ENCODE measurements at regions not wholly inside any gene's neighbourhood (a gene's known extent, or its start where the extent isn't known, plus 50 kb on each side); places are given as distances from the start of the nearest gene placed in this dataset.
"Not testable (repeated sequence)": the region's sequence is repeated elsewhere in the genome, so short reads cannot be mapped to it uniquely, and the experiment has no call there.

GRCh38 chr13:60214213-60215055 is 50.7 kb upstream of the DIAPH3 start:
- Histone ChIP-seq H3K4me2 (ENCODE audit: low read length) (no peak overlapping the region), H3K4me3 (ENCODE audit: low read length) (no peak overlapping the region), H3K9me3 (replicated peaks; ENCODE audit: low read length) (no peaks in the 10 kb centered on the region), H3K27me3 (ENCODE audit: control insufficient read depth, insufficient read depth, low read length) (peaks cover 16% of the 10 kb centered on the region), H3K9ac (ENCODE audit: low read depth, low read length) (no peak overlapping the region), H3K4me1 (ENCODE audit: control insufficient read depth, insufficient read depth, low read length) (no peaks in the 10 kb centered on the region), H3K36me3 (ENCODE audit: insufficient read depth, low read length) (no peaks in the 10 kb centered on the region)

- Histone ChIP-seq H3K27me3 (ENCODE audit: control insufficient read depth, insufficient read depth, low read length) (peaks cover 19% of the 10 kb centered on the region), H3K9me3 (replicated peaks; ENCODE audit: low read length) (no peaks in the 10 kb centered on the region), H3K4me2 (ENCODE audit: low read length) (no peak overlapping the region), H3K4me3 (ENCODE audit: low read length) (no peak overlapping the region), H3K36me3 (ENCODE audit: insufficient read depth, low read length) (no peaks in the 10 kb centered on the region), H3K4me1 (ENCODE audit: control insufficient read depth, insufficient read depth, low read length) (no peaks in the 10 kb centered on the region), H3K9ac (ENCODE audit: low read depth, low read length) (no peak overlapping the region)
Measured at GRCh38 chr13:60220072-60220471, 56.3 kb upstream of the DIAPH3 start.

- Histone ChIP-seq H3K27me3 (ENCODE audit: control insufficient read depth, insufficient read depth, low read length) (peaks cover 25% of the 10 kb centered on the region), H3K9me3 (replicated peaks; ENCODE audit: low read length) (no peaks in the 10 kb centered on the region), H3K4me3 (ENCODE audit: low read length) (no peak overlapping the region), H3K4me2 (ENCODE audit: low read length) (no peak overlapping the region), H3K9ac (ENCODE audit: low read depth, low read length) (no peak overlapping the region), H3K36me3 (ENCODE audit: insufficient read depth, low read length) (no peaks in the 10 kb centered on the region), H3K4me1 (ENCODE audit: control insufficient read depth, insufficient read depth, low read length) (no peaks in the 10 kb centered on the region)
Measured at GRCh38 chr13:60221581-60221980, 57.9 kb upstream of the DIAPH3 start.

- no peaks in the 10 kb centered on the region for H3K9me3 ChIP-seq (replicated peaks; ENCODE audit: low read length)
- H3K27me3 ChIP-seq (ENCODE audit: control insufficient read depth, insufficient read depth, low read length), result peaks cover 40% of the 10 kb centered on the region
- H3K36me3 ChIP-seq (ENCODE audit: insufficient read depth, low read length), result no peaks in the 10 kb centered on the region
- no peak overlapping the region for H3K4me2 ChIP-seq (ENCODE audit: low read length)
- no peak overlapping the region for H3K9ac ChIP-seq (ENCODE audit: low read depth, low read length)
- no peaks in the 10 kb centered on the region for H3K4me1 ChIP-seq (ENCODE audit: control insufficient read depth, insufficient read depth, low read length)
- H3K4me3 ChIP-seq (ENCODE audit: low read length), result no peak overlapping the region
Measured at GRCh38 chr13:60226507-60226906, 62.8 kb upstream of the DIAPH3 start.

GRCh38 chr13:60227158-60227557 is 63.4 kb upstream of the DIAPH3 start:
- Histone ChIP-seq H3K36me3 (ENCODE audit: insufficient read depth, low read length) (no peaks in the 10 kb centered on the region), H3K4me2 (ENCODE audit: low read length) (no peak overlapping the region), H3K9ac (ENCODE audit: low read depth, low read length) (no peak overlapping the region), H3K4me1 (ENCODE audit: control insufficient read depth, insufficient read depth, low read length) (no peaks in the 10 kb centered on the region), H3K4me3 (ENCODE audit: low read length) (no peak overlapping the region), H3K27me3 (ENCODE audit: control insufficient read depth, insufficient read depth, low read length) (peaks cover 41% of the 10 kb centered on the region), H3K9me3 (replicated peaks; ENCODE audit: low read length) (no peaks in the 10 kb centered on the region)

- Histone ChIP-seq H3K9ac (ENCODE audit: low read depth, low read length) (no peak overlapping the region), H3K9me3 (replicated peaks; ENCODE audit: low read length) (no peaks in the 10 kb centered on the region), H3K4me2 (ENCODE audit: low read length) (no peak overlapping the region)
Measured at GRCh38 chr13:60229708-60230272, 66.1 kb upstream of the DIAPH3 start.

GRCh38 chr13:60230593-60230992 is 66.9 kb upstream of the DIAPH3 start:
- Histone ChIP-seq H3K36me3 (ENCODE audit: insufficient read depth, low read length) (no peaks in the 10 kb centered on the region), H3K9ac (ENCODE audit: low read depth, low read length) (no peak overlapping the region), H3K9me3 (replicated peaks; ENCODE audit: low read length) (no peaks in the 10 kb centered on the region), H3K4me3 (ENCODE audit: low read length) (no peak overlapping the region), H3K4me2 (ENCODE audit: low read length) (no peak overlapping the region), H3K4me1 (ENCODE audit: control insufficient read depth, insufficient read depth, low read length) (no peaks in the 10 kb centered on the region), H3K27me3 (ENCODE audit: control insufficient read depth, insufficient read depth, low read length) (peaks cover 46% of the 10 kb centered on the region)

More at GRCh38 chr13:60229708-60230272, 66.1 kb upstream of the DIAPH3 start:
- Histone ChIP-seq H3K27me3 (ENCODE audit: control insufficient read depth, insufficient read depth, low read length) (peaks cover 46% of the 10 kb centered on the region), H3K36me3 (ENCODE audit: insufficient read depth, low read length) (no peaks in the 10 kb centered on the region), H3K4me1 (ENCODE audit: control insufficient read depth, insufficient read depth, low read length) (no peaks in the 10 kb centered on the region), H3K4me3 (ENCODE audit: low read length) (no peak overlapping the region)

- no peaks in the 10 kb centered on the region for H3K36me3 ChIP-seq (ENCODE audit: insufficient read depth, low read length)
- H3K4me3 ChIP-seq (ENCODE audit: low read length), result no peak overlapping the region
- H3K4me1 ChIP-seq (ENCODE audit: control insufficient read depth, insufficient read depth, low read length), result no peaks in the 10 kb centered on the region
- no peaks in the 10 kb centered on the region for H3K9me3 ChIP-seq (replicated peaks; ENCODE audit: low read length)
- H3K27me3 ChIP-seq (ENCODE audit: control insufficient read depth, insufficient read depth, low read length), result peaks cover 8% of the 10 kb centered on the region
- H3K9ac ChIP-seq (ENCODE audit: low read depth, low read length), result no peak overlapping the region
- H3K4me2 ChIP-seq (ENCODE audit: low read length), result no peak overlapping the region
Measured at GRCh38 chr13:60242043-60242595, 78.4 kb upstream of the DIAPH3 start.

- Histone ChIP-seq H3K4me2 (ENCODE audit: low read length) (no peak overlapping the region), H3K9me3 (replicated peaks; ENCODE audit: low read length) (no peaks in the 10 kb centered on the region), H3K9ac (ENCODE audit: low read depth, low read length) (no peak overlapping the region), H3K36me3 (ENCODE audit: insufficient read depth, low read length) (no peaks in the 10 kb centered on the region), H3K27me3 (ENCODE audit: control insufficient read depth, insufficient read depth, low read length) (peaks cover 5% of the 10 kb centered on the region), H3K4me3 (ENCODE audit: low read length) (no peak overlapping the region), H3K4me1 (ENCODE audit: control insufficient read depth, insufficient read depth, low read length) (no peaks in the 10 kb centered on the region)
Measured at GRCh38 chr13:60244381-60244780, 80.7 kb upstream of the DIAPH3 start.

- not testable (repeated sequence) for H3K4me3 ChIP-seq (ENCODE audit: low read length); H3K9ac ChIP-seq (ENCODE audit: low read depth, low read length); H3K4me2 ChIP-seq (ENCODE audit: low read length); H3K27me3 ChIP-seq (ENCODE audit: control insufficient read depth, insufficient read depth, low read length); H3K36me3 ChIP-seq (ENCODE audit: insufficient read depth, low read length); H3K9me3 ChIP-seq (replicated peaks; ENCODE audit: low read length); H3K4me1 ChIP-seq (ENCODE audit: control insufficient read depth, insufficient read depth, low read length)
Measured at GRCh38 chr13:60251419-60251818, 87.7 kb upstream of the DIAPH3 start.

GRCh38 chr13:60258349-60258748 is 94.6 kb upstream of the DIAPH3 start:
- Histone ChIP-seq H3K4me1 (ENCODE audit: control insufficient read depth, insufficient read depth, low read length) (no peaks in the 10 kb centered on the region), H3K9me3 (replicated peaks; ENCODE audit: low read length) (no peaks in the 10 kb centered on the region), H3K4me2 (ENCODE audit: low read length) (no peak overlapping the region), H3K9ac (ENCODE audit: low read depth, low read length) (no peak overlapping the region), H3K27me3 (ENCODE audit: control insufficient read depth, insufficient read depth, low read length) (peaks cover 4% of the 10 kb centered on the region), H3K36me3 (ENCODE audit: insufficient read depth, low read length) (no peaks in the 10 kb centered on the region), H3K4me3 (ENCODE audit: low read length) (no peak overlapping the region)

GRCh38 chr13:60260440-60260839 is 96.7 kb upstream of the DIAPH3 start:
- Histone ChIP-seq H3K9ac (ENCODE audit: low read depth, low read length) (no peak overlapping the region), H3K27me3 (ENCODE audit: control insufficient read depth, insufficient read depth, low read length) (peaks cover 4% of the 10 kb centered on the region), H3K4me3 (ENCODE audit: low read length) (no peak overlapping the region), H3K36me3 (ENCODE audit: insufficient read depth, low read length) (no peaks in the 10 kb centered on the region), H3K4me2 (ENCODE audit: low read length) (no peak overlapping the region), H3K4me1 (ENCODE audit: control insufficient read depth, insufficient read depth, low read length) (no peaks in the 10 kb centered on the region), H3K9me3 (replicated peaks; ENCODE audit: low read length) (no peaks in the 10 kb centered on the region)
